AG09309 (cell line): ENCODE measurements at regions not wholly inside any gene's neighbourhood (a gene's known extent, or its start where the extent isn't known, plus 50 kb on each side); places are given as distances from the start of the nearest gene placed in this dataset.

ENCODE experiments used
- DNase-seq: peaks from one replicate; pipeline ENCODE4 v3.0.0-alpha.2; 2010; ENCODE audit warnings: low read depth
- H3K4me3 ChIP-seq: 2 replicates; pipeline ENCODE4 v1.5.1; 2011; ENCODE audit warnings: mild to moderate bottlenecking, low read depth, low read length, moderate library complexity; ENCODE audit not compliant: control insufficient read depth
- TF ChIP-seq, protein P1 (sequence below): IDR thresholded peaks from 2 replicates; pipeline ENCODE4 v1.5.1; 2011; ENCODE audit warnings: mild to moderate bottlenecking, low read depth, low read length, inconsistent platforms; ENCODE audit not compliant: insufficient read depth, control insufficient read depth; ENCODE audit errors: missing control alignments

DNA sequence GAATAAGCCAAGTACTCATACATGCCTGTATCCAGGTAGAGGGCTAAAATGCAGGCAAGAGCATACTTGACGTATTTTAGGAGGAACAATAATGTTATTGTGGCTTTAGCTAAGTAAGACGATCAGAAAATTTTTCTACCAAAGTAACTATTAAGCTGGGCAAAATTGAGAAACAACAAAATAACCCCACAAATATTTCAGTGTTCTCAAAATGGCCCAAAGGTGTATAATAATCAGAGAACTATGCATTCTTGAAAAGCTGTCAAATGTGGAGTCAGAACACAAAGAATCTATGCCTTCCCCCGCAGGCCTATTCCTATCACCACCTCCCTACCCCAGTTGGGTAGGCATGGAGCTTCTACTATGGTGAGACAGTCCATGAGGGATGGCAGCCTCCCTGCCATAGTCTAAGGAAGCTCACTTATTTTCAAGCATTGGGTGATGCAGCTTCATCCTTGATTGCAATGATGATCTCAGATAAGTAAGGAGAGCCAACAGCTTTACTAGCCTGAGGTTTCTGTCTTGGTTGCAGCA, 1132.5 kb upstream of the SPRY2 start:
- no peak for DNase-seq
- H3K4me3 ChIP-seq = no peak overlapping the region
- TF ChIP-seq, protein P1, sequence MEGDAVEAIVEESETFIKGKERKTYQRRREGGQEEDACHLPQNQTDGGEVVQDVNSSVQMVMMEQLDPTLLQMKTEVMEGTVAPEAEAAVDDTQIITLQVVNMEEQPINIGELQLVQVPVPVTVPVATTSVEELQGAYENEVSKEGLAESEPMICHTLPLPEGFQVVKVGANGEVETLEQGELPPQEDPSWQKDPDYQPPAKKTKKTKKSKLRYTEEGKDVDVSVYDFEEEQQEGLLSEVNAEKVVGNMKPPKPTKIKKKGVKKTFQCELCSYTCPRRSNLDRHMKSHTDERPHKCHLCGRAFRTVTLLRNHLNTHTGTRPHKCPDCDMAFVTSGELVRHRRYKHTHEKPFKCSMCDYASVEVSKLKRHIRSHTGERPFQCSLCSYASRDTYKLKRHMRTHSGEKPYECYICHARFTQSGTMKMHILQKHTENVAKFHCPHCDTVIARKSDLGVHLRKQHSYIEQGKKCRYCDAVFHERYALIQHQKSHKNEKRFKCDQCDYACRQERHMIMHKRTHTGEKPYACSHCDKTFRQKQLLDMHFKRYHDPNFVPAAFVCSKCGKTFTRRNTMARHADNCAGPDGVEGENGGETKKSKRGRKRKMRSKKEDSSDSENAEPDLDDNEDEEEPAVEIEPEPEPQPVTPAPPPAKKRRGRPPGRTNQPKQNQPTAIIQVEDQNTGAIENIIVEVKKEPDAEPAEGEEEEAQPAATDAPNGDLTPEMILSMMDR = no peak

DNA sequence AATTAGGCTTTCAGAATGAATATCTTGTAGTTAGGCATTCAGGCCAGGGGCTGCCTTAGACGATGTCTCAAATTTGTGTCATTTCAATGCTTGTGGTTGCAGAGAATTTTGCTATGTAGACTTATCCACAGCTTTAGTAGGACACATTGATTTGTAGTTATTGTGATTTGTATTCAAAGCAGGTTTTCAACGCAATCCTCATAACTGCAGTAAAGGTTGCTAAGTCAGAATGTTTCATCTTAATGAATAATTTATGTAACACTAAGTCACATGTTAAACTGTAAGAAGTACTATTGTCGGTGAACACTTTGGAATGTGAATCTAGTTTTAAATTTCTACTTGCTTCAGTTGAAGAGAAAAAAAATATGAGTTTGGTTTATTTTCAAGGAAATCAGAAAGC, 1117.2 kb upstream of the SPRY2 start:
- no peak for DNase-seq
- H3K4me3 ChIP-seq = no peak overlapping the region
- TF ChIP-seq, protein P1 = no peak

DNA sequence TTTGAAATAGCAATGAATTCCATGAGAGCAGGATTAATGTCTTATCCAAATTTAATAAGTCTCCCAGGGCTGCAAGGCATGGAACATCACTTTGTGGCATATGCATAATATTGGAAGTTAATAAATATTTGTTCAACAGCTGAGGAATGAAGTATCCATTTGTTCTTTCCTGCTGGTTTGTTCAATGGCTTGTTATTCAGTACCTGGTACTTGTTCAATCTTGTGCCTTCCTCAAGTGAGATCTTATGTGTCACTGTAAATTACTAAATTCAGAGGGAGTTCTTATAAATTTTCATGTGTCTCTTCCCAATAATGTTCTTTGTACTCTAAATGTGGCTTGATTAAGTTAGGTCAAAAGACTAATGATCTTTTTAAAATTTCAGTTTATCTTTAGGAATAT, 1105.5 kb upstream of the SPRY2 start:
- no peak for DNase-seq
- TF ChIP-seq, protein P1 = no peak
- no peak overlapping the region for H3K4me3 ChIP-seq

DNA sequence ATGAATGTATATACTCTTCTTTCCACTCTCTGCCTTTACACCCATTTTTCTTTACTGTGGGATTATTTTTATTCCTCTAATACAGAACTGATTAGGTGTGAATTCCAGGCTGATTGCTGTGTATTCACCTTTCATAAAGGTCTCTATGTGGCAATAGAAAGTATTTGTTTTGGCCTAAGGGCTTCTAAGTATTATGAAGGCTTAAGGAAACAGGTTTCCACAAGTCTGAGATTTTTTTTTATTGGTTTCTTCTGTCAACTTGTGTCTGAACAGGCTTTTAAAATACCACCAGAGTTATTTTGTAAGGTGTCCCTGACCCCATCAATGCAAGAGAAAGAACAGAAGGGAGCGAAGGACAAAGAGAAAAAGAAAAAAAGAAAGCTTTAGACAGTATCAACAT, 1102.0 kb upstream of the SPRY2 start:
- H3K4me3 ChIP-seq = no peak overlapping the region
- no peak for DNase-seq
- TF ChIP-seq, protein P1 = no peak

DNA sequence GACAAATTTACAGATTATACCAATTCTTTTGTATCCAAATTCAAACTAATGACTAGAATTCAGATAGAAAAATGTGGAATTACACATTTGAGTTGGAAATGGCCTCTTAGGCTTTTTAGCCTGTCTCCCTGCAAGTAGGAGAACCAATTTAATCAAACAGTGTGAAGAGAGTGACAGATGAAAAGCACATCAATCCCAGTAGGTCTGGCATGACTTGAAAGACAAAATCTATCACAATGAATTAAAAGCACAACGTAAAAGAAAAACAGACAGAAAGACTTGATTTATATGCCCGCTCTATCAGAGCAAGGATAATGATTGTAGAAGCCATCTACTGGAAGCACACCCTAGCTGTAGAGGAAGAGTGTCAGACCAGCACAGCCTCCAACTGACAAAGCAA, 1084.4 kb upstream of the SPRY2 start:
- TF ChIP-seq, protein P1 = no peak
- no peak overlapping the region for H3K4me3 ChIP-seq
- DNase-seq = no peak

DNA sequence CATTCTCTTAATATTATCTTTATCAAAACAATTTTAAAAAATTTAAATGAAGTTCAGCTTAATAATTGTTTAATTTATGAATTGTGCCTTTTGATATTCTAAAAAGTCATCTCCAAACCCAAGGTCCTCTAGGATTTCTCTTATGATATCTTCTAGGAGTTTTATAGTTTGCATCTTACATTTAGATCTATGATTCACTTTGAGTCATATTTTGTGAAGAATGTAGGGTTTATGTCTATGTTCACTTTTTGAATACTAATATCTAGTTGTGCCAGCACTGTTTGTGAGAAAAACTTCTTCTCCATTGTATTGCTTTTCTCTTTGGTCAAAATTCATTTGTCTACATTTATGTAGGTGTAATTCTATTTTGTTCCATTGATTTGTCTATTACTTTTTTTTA, 1068.4 kb upstream of the SPRY2 start:
- H3K4me3 ChIP-seq = no peak overlapping the region
- TF ChIP-seq, protein P1 = no peak
- DNase-seq = no peak

DNA sequence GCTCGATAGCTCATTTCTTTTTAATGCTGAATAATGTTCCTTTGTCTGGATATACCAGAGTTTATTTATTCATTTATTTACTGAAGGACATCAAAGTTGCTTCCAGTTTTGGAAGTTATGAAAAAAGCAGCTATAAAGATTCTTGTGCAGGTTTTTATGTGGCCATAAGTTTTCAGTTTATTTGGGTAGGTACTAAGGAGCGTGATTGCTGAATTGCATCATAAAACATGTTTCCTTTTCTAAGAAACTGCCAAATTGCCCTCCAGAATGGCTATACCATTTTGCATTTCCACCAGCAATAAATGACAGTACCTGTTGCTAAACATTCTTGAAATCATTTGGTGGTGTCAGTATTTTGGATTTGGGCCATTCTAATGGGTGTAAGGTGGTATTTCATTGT, 1067.7 kb upstream of the SPRY2 start:
- DNase-seq = no peak
- TF ChIP-seq, protein P1 = no peak
- H3K4me3 ChIP-seq = no peak overlapping the region
